ENCODE measurements at regions not wholly inside any gene's neighbourhood (a gene's known extent, or its start where the extent isn't known, plus 50 kb on each side); places are given as distances from the start of the nearest gene placed in this dataset.
A peak's percentile ranks its signal among the peaks of the same experiment; 100 is the strongest.
"Not testable (repeated sequence)": the region's sequence is repeated elsewhere in the genome, so short reads cannot be mapped to it uniquely, and the experiment has no call there.

GRCh38 chrY:21028506-21028905 lies 272.6 kb downstream of the RPS4Y2 start:
- DNase-seq (ENCODE audit: low spot score), result no peak
- ATAC-seq, result no peak

GRCh38 chrY:21033363-21033762 lies 277.5 kb downstream of the RPS4Y2 start:
- ATAC-seq (no peak), DNase-seq (ENCODE audit: low spot score) (no peak)

- no peak for DNase-seq (ENCODE audit: low spot score)
- no peak for ATAC-seq
Measured at GRCh38 chrY:21034151-21035061, 278.5 kb downstream of the RPS4Y2 start.

GRCh38 chrY:21037398-21037797 lies 281.5 kb downstream of the RPS4Y2 start:
- not testable (repeated sequence) for DNase-seq (ENCODE audit: low spot score)

GRCh38 chrY:21039811-21040210 lies 283.9 kb downstream of the RPS4Y2 start:
- DNase-seq (ENCODE audit: low spot score) (no peak), ATAC-seq (no peak)

More at GRCh38 chrY:21037398-21037797, 281.5 kb downstream of the RPS4Y2 start:
- not testable (repeated sequence) for ATAC-seq

GRCh38 chrY:21040711-21041110 lies 284.8 kb downstream of the RPS4Y2 start:
- not testable (repeated sequence) for ATAC-seq; DNase-seq (ENCODE audit: low spot score)

- ATAC-seq (no peak), DNase-seq (ENCODE audit: low spot score) (no peak)
Measured at GRCh38 chrY:21073079-21073478, 317.2 kb downstream of the RPS4Y2 start.

GRCh38 chrY:21073641-21074260 lies 317.8 kb downstream of the RPS4Y2 start:
- DNase-seq (ENCODE audit: low spot score) (no peak), ATAC-seq (no peak)

GRCh38 chrY:21075658-21076057 lies 319.8 kb downstream of the RPS4Y2 start:
- DNase-seq (ENCODE audit: low spot score) (no peak), ATAC-seq (no peak)

- DNase-seq (ENCODE audit: low spot score) (no peak), ATAC-seq (no peak)
Measured at GRCh38 chrY:21079670-21080069, 323.8 kb downstream of the RPS4Y2 start.

GRCh38 chrY:21081640-21082611 lies 326.0 kb downstream of the RPS4Y2 start:
- ATAC-seq (no peak), DNase-seq (ENCODE audit: low spot score) (no peak)

- ATAC-seq, result no peak
- DNase-seq (ENCODE audit: low spot score), result no peak
Measured at GRCh38 chrY:21082639-21083038, 326.7 kb downstream of the RPS4Y2 start.

GRCh38 chrY:21091909-21092308 lies 336.0 kb downstream of the RPS4Y2 start:
- DNase-seq (ENCODE audit: low spot score) (no peak), ATAC-seq (peak; percentile 54)

GRCh38 chrY:21102507-21102906 lies 346.6 kb downstream of the RPS4Y2 start:
- DNase-seq (ENCODE audit: low spot score) (no peak), ATAC-seq (no peak)

- ATAC-seq, result no peak
Measured at GRCh38 chrY:21103885-21104284, 348.0 kb downstream of the RPS4Y2 start.

GRCh38 chrY:21105529-21105928 lies 349.6 kb downstream of the RPS4Y2 start:
- ATAC-seq, result no peak

More at GRCh38 chrY:21103885-21104284, 348.0 kb downstream of the RPS4Y2 start:
- DNase-seq (ENCODE audit: low spot score), result no peak

GRCh38 chrY:21111313-21111712 lies 355.4 kb downstream of the RPS4Y2 start:
- DNase-seq (ENCODE audit: low spot score) (no peak), ATAC-seq (no peak)

More at GRCh38 chrY:21105529-21105928, 349.6 kb downstream of the RPS4Y2 start:
- DNase-seq (ENCODE audit: low spot score), result no peak

GRCh38 chrY:21121065-21121464 lies 365.2 kb downstream of the RPS4Y2 start:
- DNase-seq (ENCODE audit: low spot score), result no peak
- no peak for ATAC-seq

GRCh38 chrY:21135591-21135990 lies 375.5 kb upstream of the RBMY1B start:
- DNase-seq (ENCODE audit: low spot score) (no peak), ATAC-seq (no peak)

- DNase-seq (ENCODE audit: low spot score), result no peak
- ATAC-seq, result no peak
Measured at GRCh38 chrY:21138056-21138758, 372.9 kb upstream of the RBMY1B start.
